ENCODE measurements at regions not wholly inside any gene's neighbourhood (a gene's known extent, or its start where the extent isn't known, plus 50 kb on each side); places are given as distances from the start of the nearest gene placed in this dataset.

GRCh38 chr18:21162786-21163185 lies 51.2 kb upstream of the ROCK1 start:
- Histone ChIP-seq H3K36me3 (replicated peaks) (no peaks in the 10 kb centered on the region), H3K9me3 (no peaks in the 10 kb centered on the region), H3K4me1 (no peaks in the 10 kb centered on the region; the same call in 1 of the 2 replicates), H3K4me3 (no peak overlapping the region), H3K27me3 (ENCODE audit: low read depth) (no peaks in the 10 kb centered on the region)
- no peak for DNase-seq (ENCODE audit: low spot score in 2 of 2)
- in situ Hi-C loops (cut with MboI; ENCODE audit: low sequenced_read_pairs), result no loop called here

GRCh38 chr18:21163647-21164547 lies 52.3 kb upstream of the ROCK1 start:
- no peak overlapping the region for H3K4me3 ChIP-seq
- H3K36me3 ChIP-seq (replicated peaks), result no peaks in the 10 kb centered on the region
- no peaks in the 10 kb centered on the region for H3K9me3 ChIP-seq
- H3K27me3 ChIP-seq (ENCODE audit: low read depth), result no peaks in the 10 kb centered on the region
- H3K4me1 ChIP-seq, result no peaks in the 10 kb centered on the region; the same call in 1 of the 2 replicates
- in situ Hi-C loops (cut with MboI; ENCODE audit: low sequenced_read_pairs), result no loop called here
- no peak for DNase-seq (ENCODE audit: low spot score in 2 of 2)

GRCh38 chr18:21164548-21165095 lies 53.0 kb upstream of the ROCK1 start:
- no peaks in the 10 kb centered on the region for H3K36me3 ChIP-seq (replicated peaks)
- H3K4me1 ChIP-seq, result no peaks in the 10 kb centered on the region; the same call in 1 of the 2 replicates
- no peak for DNase-seq (ENCODE audit: low spot score in 2 of 2)
- H3K27me3 ChIP-seq (ENCODE audit: low read depth), result no peaks in the 10 kb centered on the region
- in situ Hi-C loops (cut with MboI; ENCODE audit: low sequenced_read_pairs), result no loop called here
- no peaks in the 10 kb centered on the region for H3K9me3 ChIP-seq
- H3K4me3 ChIP-seq, result no peak overlapping the region

GRCh38 chr18:21167641-21168377 lies 56.2 kb upstream of the ROCK1 start:
- in situ Hi-C loops (cut with MboI; ENCODE audit: low sequenced_read_pairs), result no loop called here

GRCh38 chr18:21168880-21169279 lies 57.3 kb upstream of the ROCK1 start:
- no peaks in the 10 kb centered on the region for H3K36me3 ChIP-seq (replicated peaks)
- H3K4me3 ChIP-seq, result no peak overlapping the region
- in situ Hi-C loops (cut with MboI; ENCODE audit: low sequenced_read_pairs), result no loop called here
- no peak for DNase-seq (ENCODE audit: low spot score in 2 of 2)
- no peaks in the 10 kb centered on the region for H3K27me3 ChIP-seq (ENCODE audit: low read depth)
- H3K4me1 ChIP-seq, result peaks cover 4% of the 10 kb centered on the region
- no peaks in the 10 kb centered on the region for H3K9me3 ChIP-seq

More at GRCh38 chr18:21167641-21168377, 56.2 kb upstream of the ROCK1 start:
- Histone ChIP-seq H3K27me3 (ENCODE audit: low read depth) (no peaks in the 10 kb centered on the region), H3K9me3 (no peaks in the 10 kb centered on the region), H3K4me1 (peaks cover 4% of the 10 kb centered on the region), H3K36me3 (replicated peaks) (no peaks in the 10 kb centered on the region), H3K4me3 (no peak overlapping the region)
- peak in 1 of 2 experiments; percentile 33 for DNase-seq (ENCODE audit: low spot score in 2 of 2)

- no peaks in the 10 kb centered on the region for H3K36me3 ChIP-seq (replicated peaks)
- H3K27me3 ChIP-seq (ENCODE audit: low read depth), result no peaks in the 10 kb centered on the region
- no peak for DNase-seq (ENCODE audit: low spot score in 2 of 2)
- H3K4me1 ChIP-seq, result no peaks in the 10 kb centered on the region
- in situ Hi-C loops (cut with MboI; ENCODE audit: low sequenced_read_pairs), result no loop called here
- H3K4me3 ChIP-seq, result no peak overlapping the region
- no peaks in the 10 kb centered on the region for H3K9me3 ChIP-seq
Observed at GRCh38 chr18:21177822-21178221, 64.2 kb upstream of the GREB1L start.

GRCh38 chr18:21179590-21180220 lies 62.3 kb upstream of the GREB1L start:
- peak; percentile 76 to 80 for DNase-seq (ENCODE audit: low spot score in 2 of 2)
- in situ Hi-C loops (cut with MboI; ENCODE audit: low sequenced_read_pairs), result no loop called here
- Histone ChIP-seq H3K27me3 (ENCODE audit: low read depth) (no peaks in the 10 kb centered on the region), H3K36me3 (replicated peaks) (no peaks in the 10 kb centered on the region), H3K9me3 (no peaks in the 10 kb centered on the region), H3K4me3 (no peak overlapping the region), H3K4me1 (no peaks in the 10 kb centered on the region)

GRCh38 chr18:21180588-21180987 lies 61.4 kb upstream of the GREB1L start:
- no peaks in the 10 kb centered on the region for H3K27me3 ChIP-seq (ENCODE audit: low read depth)
- H3K4me1 ChIP-seq, result no peaks in the 10 kb centered on the region
- H3K4me3 ChIP-seq, result no peak overlapping the region
- no peaks in the 10 kb centered on the region for H3K36me3 ChIP-seq (replicated peaks)
- DNase-seq (ENCODE audit: low spot score in 2 of 2), result no peak
- in situ Hi-C loops (cut with MboI; ENCODE audit: low sequenced_read_pairs), result no loop called here
- H3K9me3 ChIP-seq, result no peaks in the 10 kb centered on the region

GRCh38 chr18:21181766-21182165 lies 60.3 kb upstream of the GREB1L start:
- no peaks in the 10 kb centered on the region for H3K4me1 ChIP-seq
- H3K4me3 ChIP-seq, result no peak overlapping the region
- H3K36me3 ChIP-seq (replicated peaks), result no peaks in the 10 kb centered on the region
- no peaks in the 10 kb centered on the region for H3K9me3 ChIP-seq
- DNase-seq (ENCODE audit: low spot score in 2 of 2), result no peak
- in situ Hi-C loops (cut with MboI; ENCODE audit: low sequenced_read_pairs), result no loop called here
- no peaks in the 10 kb centered on the region for H3K27me3 ChIP-seq (ENCODE audit: low read depth)

GRCh38 chr18:21183670-21184069 lies 58.4 kb upstream of the GREB1L start:
- in situ Hi-C loops (cut with MboI; ENCODE audit: low sequenced_read_pairs), result no loop called here
- Histone ChIP-seq H3K9me3 (no peaks in the 10 kb centered on the region), H3K27me3 (ENCODE audit: low read depth) (no peaks in the 10 kb centered on the region), H3K36me3 (replicated peaks) (no peaks in the 10 kb centered on the region), H3K4me3 (no peak overlapping the region), H3K4me1 (no peaks in the 10 kb centered on the region)
- no peak for DNase-seq (ENCODE audit: low spot score in 2 of 2)

GRCh38 chr18:21184396-21184996 lies 57.5 kb upstream of the GREB1L start:
- in situ Hi-C loops (cut with MboI; ENCODE audit: low sequenced_read_pairs), result no loop called here
- Histone ChIP-seq H3K9me3 (no peaks in the 10 kb centered on the region), H3K27me3 (ENCODE audit: low read depth) (no peaks in the 10 kb centered on the region), H3K4me3 (no peak overlapping the region), H3K4me1 (no peaks in the 10 kb centered on the region), H3K36me3 (replicated peaks) (no peaks in the 10 kb centered on the region)
- DNase-seq (ENCODE audit: low spot score in 2 of 2), result no peak

- DNase-seq (ENCODE audit: low spot score in 2 of 2), result no peak
- no peaks in the 10 kb centered on the region for H3K9me3 ChIP-seq
Observed at GRCh38 chr18:21187886-21188285, 54.1 kb upstream of the GREB1L start.

GRCh38 chr18:21191596-21192307 lies 50.3 kb upstream of the GREB1L start:
- H3K36me3 ChIP-seq (replicated peaks), result no peaks in the 10 kb centered on the region
- no peak overlapping the region for H3K4me3 ChIP-seq
- no peaks in the 10 kb centered on the region for H3K27me3 ChIP-seq (ENCODE audit: low read depth)
- H3K4me1 ChIP-seq, result 0 out of 2 replicates have a peak, but pooled peaks cover 2% of the 10 kb centered on the region
- no peaks in the 10 kb centered on the region for H3K9me3 ChIP-seq
- DNase-seq (ENCODE audit: low spot score in 2 of 2), result peak; percentile 70 to 85
- in situ Hi-C loops (cut with MboI; ENCODE audit: low sequenced_read_pairs), result loop anchor here (5.0 kb wide), 1 partner anchor 256 kb away; no protein-coding TSS in a partner anchor

More at GRCh38 chr18:21187886-21188285, 54.1 kb upstream of the GREB1L start:
- Histone ChIP-seq H3K36me3 (replicated peaks) (no peaks in the 10 kb centered on the region), H3K27me3 (ENCODE audit: low read depth) (no peaks in the 10 kb centered on the region), H3K4me3 (no peak overlapping the region), H3K4me1 (no peaks in the 10 kb centered on the region)
- in situ Hi-C loops (cut with MboI; ENCODE audit: low sequenced_read_pairs), result no loop called here

All from HAP-1 (cell line).